GM19324 (cell line): ENCODE measurements at regions not wholly inside any gene's neighbourhood (a gene's known extent, or its start where the extent isn't known, plus 50 kb on each side); places are given as distances from the start of the nearest gene placed in this dataset.
"Not testable (repeated sequence)": the region's sequence is repeated elsewhere in the genome, so short reads cannot be mapped to it uniquely, and the experiment has no call there.

Experiments
- ATAC-seq: cut with Tn5 transposase; IDR thresholded peaks from one replicate; pipeline ENCODE4 v1.9.1; 2021; ENCODE audit warnings: mild to moderate bottlenecking, moderate library complexity; ENCODE audit not compliant: unreplicated experiment, low FRiP score

DNA sequence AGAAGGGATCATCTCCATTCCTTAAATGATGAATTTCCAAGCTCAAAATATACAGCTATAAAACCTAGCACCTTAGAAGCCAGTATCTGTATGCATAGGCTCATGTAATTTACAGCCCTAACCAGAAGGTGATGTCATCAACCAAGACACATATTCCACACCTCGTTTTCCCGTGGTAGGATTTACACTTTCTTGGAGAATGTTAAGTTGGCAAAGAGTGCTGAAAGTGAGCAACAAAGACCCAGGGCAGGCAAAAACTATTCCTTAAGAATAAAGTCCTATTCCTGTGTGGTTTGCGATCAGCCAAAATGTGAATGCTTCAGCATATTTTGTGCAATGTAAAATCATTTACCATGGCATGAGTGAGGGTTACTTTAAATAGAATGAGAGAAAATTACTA lies 247.1 kb downstream of the OSR1 start:
- no peak for ATAC-seq

- no peak for ATAC-seq
These were observed 248.9 kb downstream of the OSR1 start for GRCh38 chr2:19109518-19109917.

- no peak for ATAC-seq
These were observed 252.0 kb downstream of the OSR1 start for GRCh38 chr2:19106376-19106775.

GRCh38 chr2:19104503-19104902 lies 253.9 kb downstream of the OSR1 start:
- ATAC-seq: no peak

DNA sequence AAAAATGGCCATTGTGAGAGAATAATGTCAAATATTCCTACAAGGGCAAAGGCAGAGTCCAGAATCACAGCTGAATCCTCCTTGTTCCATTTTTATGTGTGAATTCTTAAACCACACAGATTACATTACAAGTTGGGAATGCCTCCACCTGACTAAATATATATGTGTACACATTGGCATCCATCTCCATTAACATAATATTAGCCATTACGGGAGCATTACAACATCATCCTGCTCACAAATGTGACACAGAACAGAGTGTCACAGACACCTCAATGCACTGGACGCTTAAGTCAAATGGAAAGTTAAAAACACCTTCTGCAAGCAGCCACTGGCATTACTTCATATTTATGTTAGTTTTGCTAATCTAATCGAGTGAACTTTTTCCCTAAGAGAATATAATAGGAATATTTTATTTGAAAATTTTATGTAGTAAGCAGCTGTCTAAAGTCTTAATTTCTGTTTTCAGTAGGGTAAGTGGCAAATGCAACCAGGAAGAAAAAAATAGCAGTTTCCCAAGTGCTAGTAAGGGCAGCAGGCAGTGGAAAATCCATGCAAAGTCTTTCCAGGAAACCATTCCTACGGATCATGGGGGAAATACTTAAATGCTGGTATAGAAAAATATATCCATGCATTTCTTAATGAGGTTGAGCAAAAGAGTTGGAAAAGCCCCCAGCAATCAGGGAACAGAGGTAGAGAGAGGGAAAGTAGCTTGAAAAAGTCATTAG lies 255.6 kb downstream of the OSR1 start:
- no peak for ATAC-seq

- no peak for ATAC-seq
These were observed 256.5 kb downstream of the OSR1 start for GRCh38 chr2:19101968-19102367.

GRCh38 chr2:19100570-19100969 lies 257.9 kb downstream of the OSR1 start:
- ATAC-seq: no peak

GRCh38 chr2:19099181-19099580 lies 259.2 kb downstream of the OSR1 start:
- no peak for ATAC-seq

- ATAC-seq: no peak
These were observed 259.8 kb downstream of the OSR1 start for GRCh38 chr2:19098467-19099160.

GRCh38 chr2:19089476-19089875 lies 268.9 kb downstream of the OSR1 start:
- not testable (repeated sequence) for ATAC-seq

DNA sequence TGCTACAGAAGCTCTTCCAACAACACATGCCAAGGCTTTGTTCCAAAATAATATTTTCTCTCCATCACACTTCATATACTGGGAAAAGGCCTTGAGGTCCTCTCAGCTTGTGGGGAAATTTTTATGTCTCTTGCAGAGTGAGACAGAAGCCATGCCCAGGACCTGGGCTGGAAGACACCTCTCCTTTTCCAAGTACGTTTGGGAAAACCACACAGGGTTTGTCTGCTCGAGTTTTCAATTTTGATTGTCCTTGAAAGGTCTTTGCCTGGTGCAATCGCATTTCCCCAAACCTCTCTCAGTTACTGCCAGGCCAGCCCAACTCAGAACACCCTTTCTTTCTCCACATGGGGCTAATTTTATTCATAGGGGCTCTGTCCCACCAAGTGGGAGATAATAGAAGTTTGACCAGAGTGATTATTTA lies 272.2 kb downstream of the OSR1 start:
- ATAC-seq: no peak

GRCh38 chr2:19078709-19079108 lies 279.7 kb downstream of the OSR1 start:
- ATAC-seq: no peak

DNA sequence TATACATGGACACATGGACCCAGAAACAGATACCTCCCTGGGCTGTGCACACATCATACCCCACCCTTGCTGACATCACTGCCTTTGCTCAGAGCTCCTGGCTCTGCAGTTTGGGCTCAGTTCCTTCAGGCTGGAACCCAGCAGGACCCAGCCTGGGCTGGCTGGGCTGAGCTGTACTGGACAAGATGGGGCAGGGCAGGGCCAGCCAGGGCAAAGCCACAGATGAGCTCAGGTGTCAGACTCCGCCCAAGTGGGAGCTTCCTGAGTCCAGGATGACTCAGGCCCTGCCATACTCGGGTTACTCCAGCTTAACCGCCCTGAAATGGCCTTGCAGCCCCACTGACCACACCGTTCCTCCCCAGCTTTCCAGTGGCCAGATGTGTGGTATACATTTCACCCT lies 284.9 kb downstream of the OSR1 start:
- no peak for ATAC-seq

DNA sequence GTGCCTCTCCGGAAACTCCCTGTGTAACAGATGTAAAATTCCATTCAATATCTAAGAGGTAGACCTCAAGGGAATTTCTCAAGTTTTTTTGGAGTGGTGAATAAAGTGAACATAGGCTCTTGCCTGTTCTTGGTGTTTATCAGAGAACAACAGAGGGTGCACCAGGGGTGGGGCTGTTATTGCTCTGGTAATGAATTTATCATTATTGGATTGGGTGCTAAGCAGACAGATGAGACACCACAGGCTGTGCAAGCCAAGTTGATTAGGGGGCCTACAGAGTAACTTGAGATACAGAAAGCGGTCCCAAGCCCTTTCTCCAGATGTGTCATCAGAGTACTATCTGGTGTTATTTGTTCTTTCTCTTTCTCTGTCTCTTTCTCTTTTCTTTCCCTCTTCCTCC lies 286.3 kb downstream of the OSR1 start:
- ATAC-seq: no peak

- no peak for ATAC-seq
These were observed 287.5 kb downstream of the OSR1 start for GRCh38 chr2:19070886-19071285.

DNA sequence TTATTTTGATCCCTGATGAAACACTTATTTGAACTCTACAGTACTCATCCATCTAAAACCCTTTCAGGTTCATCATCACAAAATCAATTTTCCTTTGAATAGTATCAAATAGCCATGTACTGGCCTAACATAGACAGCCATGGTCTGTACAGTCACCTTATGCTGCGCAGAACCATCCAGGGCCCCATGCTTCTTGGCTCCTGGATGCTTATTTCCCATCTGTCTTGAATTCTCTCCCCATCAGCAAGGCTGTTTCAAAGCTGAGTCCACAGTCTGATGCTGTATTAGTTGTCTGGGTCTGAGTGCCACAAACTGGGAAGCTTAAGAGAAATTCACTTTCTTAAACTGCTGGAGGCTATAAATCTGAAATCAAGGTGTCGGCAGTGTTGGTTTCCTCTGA lies 290.2 kb downstream of the OSR1 start:
- no peak for ATAC-seq

GRCh38 chr2:19062370-19062769 lies 296.1 kb downstream of the OSR1 start:
- ATAC-seq: no peak

- no peak for ATAC-seq
These were observed 299.3 kb downstream of the OSR1 start for GRCh38 chr2:19059076-19059475.

GRCh38 chr2:19051203-19051831 lies 307.1 kb downstream of the OSR1 start:
- no peak for ATAC-seq

GRCh38 chr2:19050354-19050753 lies 308.1 kb downstream of the OSR1 start:
- ATAC-seq: no peak

GRCh38 chr2:19048593-19049266 lies 309.7 kb downstream of the OSR1 start:
- no peak for ATAC-seq
